GM19238 (cell line): ENCODE measurements at regions not wholly inside any gene's neighbourhood (a gene's known extent, or its start where the extent isn't known, plus 50 kb on each side); places are given as distances from the start of the nearest gene placed in this dataset.

Experiments
- DNase-seq: peaks from one replicate; pipeline ENCODE4 v3.0.0; 2011; ENCODE audit warnings: low spot score; ENCODE audit not compliant: insufficient read length

- DNase-seq, result no peak
Measured at GRCh38 chr18:41545091-41545888, 409.7 kb upstream of the PIK3C3 start.

- DNase-seq, result no peak
Measured at GRCh38 chr18:41543815-41544214, 411.2 kb upstream of the PIK3C3 start.

GRCh38 chr18:41540237-41540871, 414.7 kb upstream of the PIK3C3 start:
- no peak for DNase-seq

GRCh38 chr18:41538751-41539150, 416.3 kb upstream of the PIK3C3 start:
- no peak for DNase-seq

- no peak for DNase-seq
Measured at GRCh38 chr18:41537666-41538065, 417.4 kb upstream of the PIK3C3 start.

- no peak for DNase-seq
Measured at GRCh38 chr18:41532344-41533086, 422.5 kb upstream of the PIK3C3 start.

GRCh38 chr18:41530970-41531369, 424.1 kb upstream of the PIK3C3 start:
- DNase-seq, result no peak

GRCh38 chr18:41529093-41529492, 425.9 kb upstream of the PIK3C3 start:
- DNase-seq, result no peak

GRCh38 chr18:41526054-41526453, 429.0 kb upstream of the PIK3C3 start:
- DNase-seq, result no peak

GRCh38 chr18:41524674-41525470, 430.2 kb upstream of the PIK3C3 start:
- no peak for DNase-seq

GRCh38 chr18:41517142-41517541, 437.9 kb upstream of the PIK3C3 start:
- no peak for DNase-seq

GRCh38 chr18:41513438-41513837, 441.6 kb upstream of the PIK3C3 start:
- DNase-seq, result no peak

GRCh38 chr18:41504316-41504715, 450.7 kb upstream of the PIK3C3 start:
- no peak for DNase-seq

GRCh38 chr18:41501848-41502247, 453.2 kb upstream of the PIK3C3 start:
- no peak for DNase-seq

- DNase-seq, result no peak
Measured at GRCh38 chr18:41499345-41499744, 455.7 kb upstream of the PIK3C3 start.

- DNase-seq, result no peak
Measured at GRCh38 chr18:41490861-41491260, 464.2 kb upstream of the PIK3C3 start.

GRCh38 chr18:41486575-41486974, 468.5 kb upstream of the PIK3C3 start:
- no peak for DNase-seq

GRCh38 chr18:41484069-41484468, 471.0 kb upstream of the PIK3C3 start:
- no peak for DNase-seq

- DNase-seq, result no peak
Measured at GRCh38 chr18:41482501-41482900, 472.5 kb upstream of the PIK3C3 start.

- no peak for DNase-seq
Measured at GRCh38 chr18:41466436-41467160, 488.4 kb upstream of the PIK3C3 start.

GRCh38 chr18:41465386-41465785, 489.6 kb upstream of the PIK3C3 start:
- no peak for DNase-seq
